Loucy (cell line): ENCODE measurements at regions not wholly inside any gene's neighbourhood (a gene's known extent, or its start where the extent isn't known, plus 50 kb on each side); places are given as distances from the start of the nearest gene placed in this dataset.

Source experiments
- H2AFZ ChIP-seq: fragments of 200-600 bp; sonication (generic); 2 replicates; pipeline ENCODE4 v1.6.0; 2016; ENCODE audit warnings: antibody characterized with exemption, mild to moderate bottlenecking, low read length, moderate library complexity
- H3F3A ChIP-seq: fragments of 200-600 bp; 2 replicates; pipeline ENCODE4 v1.6.0; 2016; ENCODE audit warnings: antibody characterized with exemption, low read depth, mild to moderate bottlenecking
- H3K27me3 ChIP-seq: fragments of 200-600 bp; sonication (generic); 2 replicates; pipeline ENCODE4 v1.6.1; 2014; ENCODE audit warnings: low read length, mild to moderate bottlenecking; ENCODE audit not compliant: insufficient read depth, poor library complexity, severe bottlenecking
- H3K36me3 ChIP-seq: fragments of 200-600 bp; sonication (generic); 2 replicates; pipeline ENCODE4 v1.6.1; 2016; ENCODE audit warnings: low read length; ENCODE audit not compliant: insufficient read depth
- H3K4me1 ChIP-seq: fragments of 200-600 bp; sonication (generic); 2 replicates; pipeline ENCODE4 v1.5.1; 2014; ENCODE audit warnings: low read length, mild to moderate bottlenecking; ENCODE audit not compliant: insufficient read depth, poor library complexity, severe bottlenecking
- H3K4me2 ChIP-seq: fragments of 200-600 bp; sonication (generic); 2 replicates; pipeline ENCODE4 v1.6.0; 2014; ENCODE audit warnings: antibody characterized with exemption, low read length, low read depth, mild to moderate bottlenecking; ENCODE audit not compliant: poor library complexity, severe bottlenecking
- H3K4me3 ChIP-seq: fragments of 200-600 bp; sonication (generic); 2 replicates; pipeline ENCODE4 v1.5.1; 2014; ENCODE audit warnings: low read length, mild to moderate bottlenecking, mixed read lengths; ENCODE audit not compliant: poor library complexity, severe bottlenecking
- H3K79me2 ChIP-seq: fragments of 200-600 bp; sonication (generic); 2 replicates; pipeline ENCODE4 v1.6.1; 2014; ENCODE audit warnings: low read length; ENCODE audit not compliant: insufficient read depth
- H3K9ac ChIP-seq: fragments of 200-600 bp; sonication (generic); 2 replicates; pipeline ENCODE4 v1.6.0; 2014; ENCODE audit warnings: mild to moderate bottlenecking, low read depth, low read length, moderate library complexity; ENCODE audit not compliant: poor library complexity, severe bottlenecking
- H3K9me2 ChIP-seq: fragments of 200-600 bp; sonication (generic); replicated peaks from 2 replicates; pipeline ENCODE4 v1.6.1; 2016; ENCODE audit warnings: low read depth, low read length, mixed read lengths
- H3K9me3 ChIP-seq: fragments of 200-600 bp; sonication (generic); 2 replicates; pipeline ENCODE4 v1.6.1; 2014; ENCODE audit warnings: mild to moderate bottlenecking, antibody characterized with exemption, low read length, low read depth; ENCODE audit not compliant: insufficient read depth
- H4K20me1 ChIP-seq: fragments of 200-600 bp; sonication (generic); 2 replicates; pipeline ENCODE4 v1.6.0; 2014; ENCODE audit warnings: antibody characterized with exemption, low read length, mild to moderate bottlenecking; ENCODE audit not compliant: insufficient read depth, poor library complexity, severe bottlenecking
- CTCF ChIP-seq: fragments of 200-600 bp; sonication (generic); conservative IDR thresholded peaks from 2 replicates; pipeline ENCODE4 v1.5.1; 2014; ENCODE audit warnings: mild to moderate bottlenecking, antibody characterized with exemption, low read length
- EZH2phosphoT487 ChIP-seq: fragments of 200-600 bp; IDR thresholded peaks from 2 replicates; pipeline ENCODE4 v1.6.1; 2018; ENCODE audit warnings: antibody characterized with exemption, mild to moderate bottlenecking, moderate library complexity, borderline replicate concordance

- no peaks in the 10 kb centered on the region for H3K36me3 ChIP-seq
- peaks cover 7% of the 10 kb centered on the region for H3K27me3 ChIP-seq
- H3K9me3 ChIP-seq: peaks cover 5% of the 10 kb centered on the region
- H3K9me2 ChIP-seq: no peaks in the 10 kb centered on the region
- H3K4me2 ChIP-seq: no peak overlapping the region
- H3F3A ChIP-seq: no peaks in the 10 kb centered on the region
- H4K20me1 ChIP-seq: no peaks in the 10 kb centered on the region
- H2AFZ ChIP-seq: no peak overlapping the region
- H3K9ac ChIP-seq: no peak overlapping the region
- TF ChIP-seq CTCF (no peak), EZH2phosphoT487 (no peak)
- H3K4me3 ChIP-seq: no peak overlapping the region
- H3K4me1 ChIP-seq: no peaks in the 10 kb centered on the region
- H3K79me2 ChIP-seq: no peaks in the 10 kb centered on the region
Observed at GRCh38 chr3:127107002-127107401, 85.9 kb upstream of the PRR23E start.

GRCh38 chr3:127107491-127108375 lies 85.2 kb upstream of the PRR23E start:
- H3K4me1 ChIP-seq: no peaks in the 10 kb centered on the region
- no peaks in the 10 kb centered on the region for H3K9me2 ChIP-seq
- H3K4me3 ChIP-seq: no peak overlapping the region
- H3K9ac ChIP-seq: no peak overlapping the region
- H3K9me3 ChIP-seq: peaks cover 12% of the 10 kb centered on the region
- no peak overlapping the region for H3K4me2 ChIP-seq
- H3K27me3 ChIP-seq: peaks cover 8% of the 10 kb centered on the region
- H3K36me3 ChIP-seq: no peaks in the 10 kb centered on the region
- TF ChIP-seq CTCF (no peak), EZH2phosphoT487 (no peak)
- H3K79me2 ChIP-seq: no peaks in the 10 kb centered on the region
- H3F3A ChIP-seq: no peaks in the 10 kb centered on the region
- H2AFZ ChIP-seq: no peak overlapping the region
- no peaks in the 10 kb centered on the region for H4K20me1 ChIP-seq

GRCh38 chr3:127108796-127109195 lies 84.1 kb upstream of the PRR23E start:
- Histone ChIP-seq H3K9ac (no peak overlapping the region), H3F3A (no peaks in the 10 kb centered on the region), H3K36me3 (no peaks in the 10 kb centered on the region), H3K4me1 (no peaks in the 10 kb centered on the region), H3K9me3 (peaks cover 12% of the 10 kb centered on the region), H3K9me2 (no peaks in the 10 kb centered on the region), H3K27me3 (peaks cover 8% of the 10 kb centered on the region), H3K4me3 (no peak overlapping the region), H4K20me1 (no peaks in the 10 kb centered on the region), H2AFZ (no peak overlapping the region), H3K4me2 (no peak overlapping the region), H3K79me2 (no peaks in the 10 kb centered on the region)
- TF ChIP-seq EZH2phosphoT487: no peak
- no peak for TF ChIP-seq CTCF
